H9 (cell line): ENCODE measurements at regions not wholly inside any gene's neighbourhood (a gene's known extent, or its start where the extent isn't known, plus 50 kb on each side); places are given as distances from the start of the nearest gene placed in this dataset.

ENCODE experiments used
- DNase-seq: peaks from one replicate; pipeline ENCODE4 v3.0.0-alpha.2; 2017
- H2AFZ ChIP-seq: one replicate; pipeline ENCODE4 v1.6.1; 2013; ENCODE audit warnings: mild to moderate bottlenecking, low read length, control low read depth, moderate library complexity
- H2AK5ac ChIP-seq: 2 replicates; pipeline ENCODE4 v1.6.1; 2013; ENCODE audit warnings: low read length, control low read depth, mixed read lengths; ENCODE audit not compliant: insufficient read length
- H2BK120ac ChIP-seq: one replicate; pipeline ENCODE4 v1.6.1; 2013; ENCODE audit warnings: low read depth, mild to moderate bottlenecking, low read length, control low read depth, inconsistent platforms; ENCODE audit not compliant: poor library complexity, severe bottlenecking
- H2BK12ac ChIP-seq: 2 replicates; pipeline ENCODE4 v1.6.1; 2013; ENCODE audit warnings: low read length, control low read depth, mixed read lengths, low read depth; ENCODE audit not compliant: insufficient read length
- H2BK15ac ChIP-seq: 2 replicates; pipeline ENCODE4 v1.6.1; 2013; ENCODE audit warnings: low read depth, low read length, control low read depth
- H2BK20ac ChIP-seq: one replicate; pipeline ENCODE4 v1.6.1; 2013; ENCODE audit warnings: low read depth, mild to moderate bottlenecking, low read length, control low read depth, inconsistent platforms; ENCODE audit not compliant: poor library complexity, severe bottlenecking
- H2BK5ac ChIP-seq: 2 replicates; pipeline ENCODE4 v1.6.1; 2013; ENCODE audit warnings: low read length, control low read depth, mixed read lengths; ENCODE audit not compliant: insufficient read length
- H3K14ac ChIP-seq: 2 replicates; pipeline ENCODE4 v1.6.1; 2013; ENCODE audit warnings: low read length, control low read depth; ENCODE audit not compliant: insufficient read depth
- H3K18ac ChIP-seq: 2 replicates; pipeline ENCODE4 v1.6.1; 2013; ENCODE audit warnings: low read depth, mild to moderate bottlenecking, mixed read lengths, low read length, control low read depth; ENCODE audit not compliant: insufficient read length
- H3K23ac ChIP-seq: 2 replicates; pipeline ENCODE4 v1.6.1; 2013; ENCODE audit warnings: low read length, control low read depth, mixed read lengths, low read depth; ENCODE audit not compliant: insufficient read length
- H3K23me2 ChIP-seq: 2 replicates; pipeline ENCODE4 v1.6.1; 2013; ENCODE audit warnings: low read depth, mild to moderate bottlenecking, mixed read lengths, low read length, control low read depth; ENCODE audit not compliant: insufficient read length, poor library complexity, severe bottlenecking
- H3K27ac ChIP-seq: 2 replicates; pipeline ENCODE4 v1.5.1; 2013; ENCODE audit warnings: low read length, control low read depth, mixed read lengths, low read depth; ENCODE audit not compliant: insufficient read length
- H3K27me3 ChIP-seq: 2 replicates; pipeline ENCODE4 v1.6.1; 2013; ENCODE audit warnings: low read length, control low read depth, inconsistent platforms; ENCODE audit not compliant: insufficient read depth
- H3K4ac ChIP-seq: 2 replicates; pipeline ENCODE4 v1.6.1; 2013; ENCODE audit warnings: low read depth, mild to moderate bottlenecking, control low read depth, inconsistent platforms, low read length, moderate library complexity
- H3K4me1 ChIP-seq: 2 replicates; pipeline ENCODE4 v1.6.1; 2013; ENCODE audit warnings: low read length, control low read depth, inconsistent platforms; ENCODE audit not compliant: insufficient read depth
- H3K4me2 ChIP-seq: 2 replicates; pipeline ENCODE4 v1.6.1; 2013; ENCODE audit warnings: low read length, control low read depth, mixed read lengths; ENCODE audit not compliant: insufficient read length, insufficient read depth
- H3K56ac ChIP-seq: 2 replicates; pipeline ENCODE4 v1.6.1; 2013; ENCODE audit warnings: low read depth, mild to moderate bottlenecking, mixed read lengths, low read length, control low read depth; ENCODE audit not compliant: insufficient read length
- H3K79me1 ChIP-seq: 2 replicates; pipeline ENCODE4 v1.6.1; 2013; ENCODE audit warnings: low read depth, mild to moderate bottlenecking, moderate library complexity, low read length, control low read depth, inconsistent platforms; ENCODE audit not compliant: insufficient read depth, poor library complexity, severe bottlenecking
- H3K79me2 ChIP-seq: 2 replicates; pipeline ENCODE4 v1.6.1; 2013; ENCODE audit warnings: low read length, control low read depth, inconsistent platforms; ENCODE audit not compliant: insufficient read depth
- H3K9ac ChIP-seq: 2 replicates; pipeline ENCODE4 v1.6.1; 2013; ENCODE audit warnings: low read length, control low read depth, mixed read lengths; ENCODE audit not compliant: insufficient read length; ENCODE audit errors: extremely low read depth
- H3K9me3 ChIP-seq: one replicate; pipeline ENCODE4 v1.6.1; 2013; ENCODE audit warnings: low read depth, low read length, inconsistent platforms; ENCODE audit not compliant: control insufficient read depth
- H3T11ph ChIP-seq: one replicate; pipeline ENCODE4 v1.6.1; 2013; ENCODE audit warnings: mild to moderate bottlenecking, low read length, control low read depth, inconsistent platforms
- H4K20me1 ChIP-seq: one replicate; pipeline ENCODE4 v1.6.1; 2013; ENCODE audit not compliant: control insufficient read depth, insufficient read length, insufficient read depth
- H4K5ac ChIP-seq: 2 replicates; pipeline ENCODE4 v1.6.1; 2013; ENCODE audit warnings: low read depth, mild to moderate bottlenecking, mixed read lengths, low read length, control low read depth; ENCODE audit not compliant: insufficient read length
- H4K8ac ChIP-seq: replicated peaks from 2 replicates; pipeline ENCODE4 v1.6.1; 2013; ENCODE audit warnings: low read length, control low read depth, mixed read lengths, low read depth; ENCODE audit not compliant: insufficient read length
- H4K91ac ChIP-seq: 2 replicates; pipeline ENCODE4 v1.6.1; 2013; ENCODE audit warnings: low read depth, mild to moderate bottlenecking, moderate library complexity, mixed read lengths, low read length, control low read depth; ENCODE audit not compliant: insufficient read length
- H3K27ac Mint-ChIP-seq, 3 experiments: 2 replicates in 2 of 3; 3 replicates in 1 of 3; pipeline ENCODE4 v1.8.0; 2020 to 2021; ENCODE audit warnings: mixed read lengths in 3 of 3, mild to moderate bottlenecking in 1 of 3, moderate library complexity in 1 of 3
- H3K27me3 Mint-ChIP-seq: 2 replicates; pipeline ENCODE4 v1.8.0; 2021; ENCODE audit warnings: low read depth, mild to moderate bottlenecking, moderate library complexity, mixed read lengths
- H3K36me3 Mint-ChIP-seq, 3 experiments: 2 replicates in 2 of 3; 3 replicates in 1 of 3; pipeline ENCODE4 v1.8.0; 2020 to 2021; ENCODE audit warnings: low read depth in 3 of 3, mixed read lengths in 3 of 3; ENCODE audit not compliant: insufficient read depth in 1 of 3
- H3K4me1 Mint-ChIP-seq, 2 experiments: 2 replicates each; pipeline ENCODE4 v1.8.0; 2020; ENCODE audit warnings: mixed read lengths in 2 of 2
- H3K4me3 Mint-ChIP-seq, 2 experiments: 2 replicates in 1 of 2; 3 replicates in 1 of 2; pipeline ENCODE4 v1.8.0; 2020 to 2021; ENCODE audit warnings: mild to moderate bottlenecking in 2 of 2, mixed read lengths in 2 of 2, moderate library complexity in 1 of 2
- H3K9me3 Mint-ChIP-seq, 2 experiments: 2 replicates in 1 of 2; 3 replicates in 1 of 2; pipeline ENCODE4 v1.8.0; 2020; ENCODE audit warnings: mild to moderate bottlenecking in 2 of 2, mixed read lengths in 2 of 2, moderate library complexity in 1 of 2
- TF ChIP-seq, protein P1 (sequence below): fragments of 200-600 bp; sonication (generic); conservative IDR thresholded peaks from 3 replicates; pipeline ENCODE4 v1.8.0; 2021; ENCODE audit warnings: antibody characterized with exemption, mild to moderate bottlenecking

DNA sequence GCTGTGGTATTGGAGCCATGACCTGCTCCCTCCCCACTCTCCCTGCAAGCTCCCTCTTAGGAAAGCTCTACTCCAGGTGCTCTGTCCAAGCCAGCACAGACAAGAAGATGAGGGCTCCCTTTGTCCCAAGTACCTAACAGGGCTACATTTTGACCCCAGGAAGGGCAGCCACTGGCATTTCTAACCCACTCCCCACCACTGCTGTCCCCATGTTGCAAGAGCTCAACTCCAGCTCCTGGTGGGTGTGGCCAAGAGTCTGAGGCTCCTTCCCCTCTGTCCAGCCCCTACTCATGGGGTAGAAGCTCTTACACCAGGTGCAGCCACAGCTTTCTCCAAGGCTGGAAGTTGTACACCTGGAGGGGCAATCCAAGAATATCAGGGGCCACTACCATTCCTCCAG is 127.0 kb upstream of the NPAS2 start:
- no peak overlapping the region for H4K91ac ChIP-seq
- H4K8ac ChIP-seq: no peak overlapping the region
- H3K4me2 ChIP-seq: no peak overlapping the region
- H3T11ph ChIP-seq: no peak overlapping the region
- Mint-ChIP-seq H3K9me3 (peaks cover 10 to 13% of the 10 kb centered on the region in 2 experiments), H3K27me3 (no peaks in the 10 kb centered on the region), H3K27ac (no peak overlapping the region), H3K36me3 (peaks cover 0 to 4% (median 3%) of the 10 kb centered on the region in 3 experiments; a peak in 1 of 7 replicates), H3K4me1 (peaks cover 7 to 11% of the 10 kb centered on the region in 2 experiments), H3K4me3 (no peak overlapping the region)
- H3K18ac ChIP-seq: no peak overlapping the region
- H3K23ac ChIP-seq: no peak overlapping the region
- no peak overlapping the region for H4K5ac ChIP-seq
- no peak overlapping the region for H2BK12ac ChIP-seq
- no peak overlapping the region for H2BK15ac ChIP-seq
- no peak overlapping the region for H3K27ac ChIP-seq
- no peak overlapping the region for H3K56ac ChIP-seq
- no peak overlapping the region for H2BK5ac ChIP-seq
- no peak overlapping the region for H2BK20ac ChIP-seq
- peaks cover 2% of the 10 kb centered on the region; the same call in 1 of the 2 replicates for H3K4me1 ChIP-seq
- H3K23me2 ChIP-seq: no peaks in the 10 kb centered on the region
- no peaks in the 10 kb centered on the region for H4K20me1 ChIP-seq
- no peaks in the 10 kb centered on the region for H3K79me1 ChIP-seq
- no peak overlapping the region for H3K14ac ChIP-seq
- no peaks in the 10 kb centered on the region for H3K79me2 ChIP-seq
- H3K4ac ChIP-seq: no peak overlapping the region
- TF ChIP-seq, protein P1, sequence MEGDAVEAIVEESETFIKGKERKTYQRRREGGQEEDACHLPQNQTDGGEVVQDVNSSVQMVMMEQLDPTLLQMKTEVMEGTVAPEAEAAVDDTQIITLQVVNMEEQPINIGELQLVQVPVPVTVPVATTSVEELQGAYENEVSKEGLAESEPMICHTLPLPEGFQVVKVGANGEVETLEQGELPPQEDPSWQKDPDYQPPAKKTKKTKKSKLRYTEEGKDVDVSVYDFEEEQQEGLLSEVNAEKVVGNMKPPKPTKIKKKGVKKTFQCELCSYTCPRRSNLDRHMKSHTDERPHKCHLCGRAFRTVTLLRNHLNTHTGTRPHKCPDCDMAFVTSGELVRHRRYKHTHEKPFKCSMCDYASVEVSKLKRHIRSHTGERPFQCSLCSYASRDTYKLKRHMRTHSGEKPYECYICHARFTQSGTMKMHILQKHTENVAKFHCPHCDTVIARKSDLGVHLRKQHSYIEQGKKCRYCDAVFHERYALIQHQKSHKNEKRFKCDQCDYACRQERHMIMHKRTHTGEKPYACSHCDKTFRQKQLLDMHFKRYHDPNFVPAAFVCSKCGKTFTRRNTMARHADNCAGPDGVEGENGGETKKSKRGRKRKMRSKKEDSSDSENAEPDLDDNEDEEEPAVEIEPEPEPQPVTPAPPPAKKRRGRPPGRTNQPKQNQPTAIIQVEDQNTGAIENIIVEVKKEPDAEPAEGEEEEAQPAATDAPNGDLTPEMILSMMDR: no peak
- no peak overlapping the region for H2BK120ac ChIP-seq
- H3K9me3 ChIP-seq: no peaks in the 10 kb centered on the region
- DNase-seq: no peak
- no peaks in the 10 kb centered on the region for H3K27me3 ChIP-seq
- no peak overlapping the region for H2AFZ ChIP-seq
- no peak overlapping the region for H2AK5ac ChIP-seq
- H3K9ac ChIP-seq: no peak overlapping the region
